ENCODE measurements at regions not wholly inside any gene's neighbourhood (a gene's known extent, or its start where the extent isn't known, plus 50 kb on each side); places are given as distances from the start of the nearest gene placed in this dataset.

- TF ChIP-seq SAP30 (IDR thresholded peaks at IDR 0.05; ENCODE audit: borderline replicate concordance, insufficient read depth, low read depth, low read length, poor library complexity, severe bottlenecking) (no peak), L3MBTL2 (IDR thresholded peaks at IDR 0.05) (no peak), ZNF766 (CRISPR knock-in tag; conservative IDR thresholded peaks at IDR 0.05) (no peak), RBM17 (IDR thresholded peaks at IDR 0.05; ENCODE audit: borderline replicate concordance, low read depth, low read length) (no peak), ZNF785 (CRISPR knock-in tag; IDR thresholded peaks at IDR 0.05) (no peak), ZNF316 (IDR thresholded peaks at IDR 0.05) (no peak), ZSCAN32 (CRISPR knock-in tag; IDR thresholded peaks at IDR 0.05) (no peak), CUX1 (CRISPR knock-in tag; IDR thresholded peaks at IDR 0.05) (no peak), ARHGAP35 (IDR thresholded peaks at IDR 0.05; ENCODE audit: partially characterized antibody) (no peak), CCNT2 (IDR thresholded peaks at IDR 0.05; ENCODE audit: borderline replicate concordance, extremely low read depth, insufficient read length, low read depth, low read length) (no peak), KAT7 (CRISPR knock-in tag; IDR thresholded peaks at IDR 0.05; ENCODE audit: borderline replicate concordance) (no peak), SMARCB1 (IDR thresholded peaks at IDR 0.05; ENCODE audit: insufficient read length, low read depth) (no peak), SOX6 (IDR thresholded peaks at IDR 0.05) (no peak), CBX1 (IDR thresholded peaks at IDR 0.05; ENCODE audit: low read depth) (no peak), NR0B1 (IDR thresholded peaks at IDR 0.05; ENCODE audit: partially characterized antibody) (no peak), CREB3L1 (IDR thresholded peaks at IDR 0.05; ENCODE audit: borderline replicate concordance, low read depth) (peak; percentile 72; the same call in 1 of the 2 replicates), NCOA6 (IDR thresholded peaks at IDR 0.05) (no peak), POLR3A (IDR thresholded peaks at IDR 0.05; ENCODE audit: borderline replicate concordance, extremely low read depth, insufficient read depth, insufficient read length) (no peak), CXXC5 (CRISPR knock-in tag; IDR thresholded peaks at IDR 0.05) (0 out of 2 replicates have a peak, but pooled peaks have one; percentile 19), EP300 (IDR thresholded peaks at IDR 0.05; ENCODE audit: low read length) (no peak), KLF16 (IDR thresholded peaks at IDR 0.05) (0 out of 2 replicates have a peak, but pooled peaks have one; percentile 12)
Observed at GRCh38 chr12:11486623-11487444, 91.5 kb upstream of the PRB2 start (continued).

All from K562 (cell line).